GM18867 (cell line): ENCODE measurements at regions not wholly inside any gene's neighbourhood (a gene's known extent, or its start where the extent isn't known, plus 50 kb on each side); places are given as distances from the start of the nearest gene placed in this dataset.
A peak's percentile ranks its signal among the peaks of the same experiment; 100 is the strongest.

Source experiments
- ATAC-seq: cut with Tn5 transposase; IDR thresholded peaks from one replicate; pipeline ENCODE4 v1.9.1; 2021; ENCODE audit warnings: mild to moderate bottlenecking, moderate library complexity; ENCODE audit not compliant: unreplicated experiment

GRCh38 chr1:25040122-25040685 lies 110.1 kb upstream of the RUNX3 start:
- ATAC-seq, result no peak

DNA sequence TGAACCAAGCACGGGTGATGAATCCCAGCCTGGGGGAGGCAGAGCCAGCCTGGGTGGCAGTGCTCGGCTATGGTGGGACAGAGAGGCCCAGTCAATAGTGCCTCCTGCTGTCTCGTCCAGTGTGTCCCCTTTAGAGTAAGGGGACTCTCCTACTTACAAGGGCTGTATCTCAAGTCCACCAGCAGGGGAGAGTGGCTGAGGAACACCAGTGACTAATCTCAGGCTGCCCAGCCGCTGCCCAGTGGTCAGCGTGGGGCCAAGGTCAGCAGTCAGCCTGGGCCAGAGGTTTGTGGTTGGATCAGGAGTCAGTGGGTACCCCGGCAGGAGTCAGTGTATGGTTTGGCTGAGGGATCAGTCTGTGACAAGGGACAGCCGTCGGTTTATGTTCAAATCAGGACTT lies 109.2 kb upstream of the RUNX3 start:
- ATAC-seq, result no peak

GRCh38 chr1:25038699-25039098 lies 108.6 kb upstream of the RUNX3 start:
- no peak for ATAC-seq

GRCh38 chr1:25037174-25038074 lies 107.3 kb upstream of the RUNX3 start:
- no peak for ATAC-seq

- no peak for ATAC-seq
Observed at GRCh38 chr1:25036117-25036546, 106.1 kb upstream of the RUNX3 start.

DNA sequence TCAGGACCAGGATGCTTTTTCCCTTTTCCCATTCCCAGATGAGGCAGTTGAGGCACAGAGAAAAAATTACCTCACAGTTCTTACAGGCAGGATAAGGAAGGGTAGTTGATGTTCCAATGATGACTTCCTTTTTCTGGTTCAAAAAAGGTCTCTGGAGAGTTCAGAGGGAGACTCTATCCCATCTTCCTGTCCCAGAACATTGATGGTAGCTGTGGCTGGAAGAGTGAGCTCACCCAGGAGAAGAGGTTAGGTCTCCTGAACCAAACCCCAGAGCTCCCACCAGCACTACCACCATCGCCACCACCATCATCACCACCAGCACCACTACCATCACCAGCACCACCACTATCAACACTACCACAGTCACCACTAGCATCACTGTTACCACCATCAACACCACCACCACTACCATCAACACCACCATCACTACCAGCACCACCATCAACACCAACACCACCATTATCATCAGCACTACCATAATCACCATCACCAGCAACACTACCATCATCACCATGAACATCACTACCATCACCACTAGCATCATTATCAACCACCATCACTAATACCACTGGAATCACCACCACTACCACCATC lies 105.5 kb upstream of the RUNX3 start:
- no peak for ATAC-seq

DNA sequence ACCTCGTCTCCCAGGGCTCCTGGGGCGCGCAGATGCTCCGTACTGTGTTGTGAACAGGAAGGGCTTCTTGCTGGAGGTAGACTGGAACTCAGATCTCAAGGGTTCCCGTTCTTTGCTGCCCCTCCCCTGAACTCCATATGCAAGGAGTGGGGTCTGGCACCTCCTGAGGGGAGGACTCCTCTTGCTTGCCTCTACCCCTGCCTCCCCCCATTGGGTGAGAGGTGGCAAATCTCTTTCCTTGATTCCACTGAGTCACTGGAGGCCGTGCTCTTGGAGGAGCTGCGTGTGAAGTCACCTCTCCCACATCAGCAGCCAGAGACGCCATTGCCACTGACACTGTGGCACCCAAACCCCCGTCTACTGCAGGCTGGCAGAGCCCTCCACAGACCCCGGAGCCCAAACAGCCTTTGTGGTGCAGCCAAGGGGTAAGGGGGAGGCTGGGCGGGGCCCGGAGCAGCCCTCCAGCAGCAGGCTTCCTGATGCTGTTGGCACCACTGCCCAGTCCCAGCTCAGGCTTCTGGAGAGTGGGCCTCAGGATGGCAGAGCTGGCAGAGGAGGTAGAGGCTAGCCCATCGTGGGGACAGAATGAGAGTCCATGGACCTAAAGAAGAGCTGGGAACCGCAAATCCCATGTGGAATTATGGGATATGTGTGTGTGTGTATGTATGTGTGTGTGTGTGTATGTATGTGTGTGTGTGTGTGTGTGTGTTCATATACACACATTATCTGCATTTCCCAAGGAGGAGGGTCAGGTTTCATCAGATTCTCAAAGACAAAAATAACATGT lies 104.9 kb upstream of the RUNX3 start:
- no peak for ATAC-seq

- no peak for ATAC-seq
Observed at GRCh38 chr1:25033828-25034705, 104.0 kb upstream of the RUNX3 start.

DNA sequence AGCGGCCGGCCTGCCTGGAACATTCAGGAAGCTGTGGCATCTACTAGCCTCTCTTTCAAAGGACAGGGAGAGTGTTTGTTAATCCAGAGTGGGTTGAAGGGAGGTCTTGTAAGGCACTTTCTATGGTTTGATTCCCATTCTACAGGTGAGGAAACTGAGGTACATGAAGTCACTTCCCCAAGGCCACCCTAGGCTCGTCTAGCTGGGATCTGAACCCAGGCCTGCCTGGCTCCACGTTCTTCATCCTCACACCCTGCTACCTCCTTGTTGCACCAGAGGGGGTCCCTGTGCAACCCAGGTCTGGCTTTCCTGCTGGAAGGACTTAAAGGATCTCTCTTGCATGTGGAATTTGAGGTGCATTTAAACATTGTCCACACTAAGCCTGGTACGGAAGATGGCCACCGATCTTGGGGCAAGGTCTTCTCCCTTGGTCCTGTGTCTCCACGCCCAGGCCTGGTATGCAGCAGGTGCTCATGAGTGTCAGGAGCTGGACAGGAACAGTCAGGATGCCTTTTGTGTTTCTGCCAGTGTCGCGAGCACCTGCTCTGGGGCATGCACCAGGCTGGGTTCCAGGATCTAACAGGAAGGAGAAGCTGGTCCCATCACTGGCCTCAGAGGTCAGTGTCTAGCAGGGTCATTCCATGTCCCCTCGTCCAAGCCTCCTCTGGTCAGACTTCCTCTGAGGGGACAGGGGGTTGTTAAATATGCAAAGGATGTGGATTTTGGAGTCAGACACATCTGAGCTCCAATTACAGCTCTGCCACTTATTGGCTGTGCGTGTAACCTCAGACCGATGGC lies 103.2 kb upstream of the RUNX3 start:
- ATAC-seq, result no peak

DNA sequence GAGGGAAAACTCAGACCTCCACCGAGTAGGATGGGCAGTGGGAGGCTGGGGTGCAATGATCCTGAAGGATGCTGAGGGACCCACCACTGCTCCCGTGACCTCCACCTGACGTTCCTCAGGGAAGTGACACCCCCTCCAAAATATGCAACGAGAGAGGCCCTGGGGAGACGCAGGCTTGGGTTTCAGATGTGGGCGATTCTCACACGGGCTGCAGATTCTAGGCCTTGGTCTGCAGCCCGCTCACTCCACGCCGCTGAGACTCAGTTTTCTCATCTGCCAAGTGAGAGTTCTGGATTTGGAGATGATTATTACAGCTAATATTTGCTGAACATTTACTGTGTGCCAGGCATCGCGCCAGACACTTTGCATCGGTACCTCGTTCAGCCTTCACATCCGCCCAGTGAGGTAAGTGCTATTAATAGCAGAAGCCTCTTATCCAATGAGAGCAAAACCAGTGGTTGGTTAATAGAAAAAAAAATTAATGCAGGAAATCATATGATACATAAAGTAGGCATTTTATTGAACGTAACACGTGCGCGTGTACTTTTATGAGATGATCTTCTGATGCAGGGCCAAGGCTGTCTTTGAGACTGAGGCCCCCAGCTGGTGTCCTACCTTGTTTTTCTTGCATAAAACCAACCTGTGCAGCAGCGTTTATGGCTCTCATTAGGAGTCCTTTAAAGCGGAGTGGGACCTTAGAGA lies 102.0 kb upstream of the RUNX3 start:
- peak; percentile 47 for ATAC-seq

DNA sequence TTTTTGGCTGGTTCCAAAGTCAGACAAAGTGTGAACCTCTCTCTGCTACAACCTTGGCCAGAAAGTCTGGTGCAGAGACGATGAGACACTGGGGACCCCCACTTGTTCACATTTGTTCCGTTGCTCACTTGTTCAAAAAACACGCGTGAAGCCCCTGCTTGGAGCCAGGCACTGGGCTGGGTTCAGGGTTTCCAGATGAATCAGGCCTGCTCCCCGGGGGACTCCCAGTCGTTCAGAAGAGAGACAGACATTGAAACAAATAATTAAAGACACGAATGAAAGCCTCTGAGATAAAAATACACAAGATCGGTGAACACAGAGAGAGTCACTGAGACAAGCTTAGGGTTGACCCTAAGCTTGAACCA lies 101.5 kb upstream of the RUNX3 start:
- peak; percentile 12 for ATAC-seq

- peak; percentile 50 for ATAC-seq
Observed at GRCh38 chr1:25030674-25031589, 100.9 kb upstream of the RUNX3 start.

GRCh38 chr1:25030012-25030411 lies 99.9 kb upstream of the RUNX3 start:
- ATAC-seq, result no peak

DNA sequence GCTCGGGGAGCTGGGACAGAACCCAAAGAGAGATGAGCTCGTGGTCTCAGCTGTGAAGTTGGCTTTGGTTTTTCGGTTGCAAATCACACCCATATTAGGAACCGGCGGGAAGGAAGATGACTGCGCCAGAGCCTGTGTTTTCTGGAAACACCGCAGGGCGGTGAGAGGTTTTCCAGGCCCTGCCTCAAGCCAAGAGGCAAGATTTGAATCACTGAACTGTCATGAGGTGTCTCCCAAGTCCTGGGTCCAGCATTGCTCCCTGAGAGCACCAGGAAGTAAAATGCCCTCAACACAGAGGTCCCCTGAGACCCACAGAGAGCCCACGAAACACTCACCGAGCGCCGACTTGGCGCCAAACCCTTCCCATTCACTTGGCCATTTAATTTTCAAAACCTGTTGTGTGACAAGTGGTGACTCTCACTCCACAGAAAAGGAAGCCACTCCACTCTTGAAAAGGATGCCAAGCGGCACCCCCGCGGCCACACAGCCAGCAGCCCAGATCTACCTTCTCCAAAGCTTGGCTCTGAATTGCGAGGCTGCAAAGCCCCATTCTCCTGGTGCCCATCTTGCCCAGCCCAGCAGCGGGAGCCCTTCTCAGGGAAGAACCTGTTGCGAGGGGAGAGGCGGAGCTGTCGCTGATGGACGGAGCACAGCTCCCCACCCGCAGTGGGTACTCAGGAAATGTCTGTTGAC lies 99.0 kb upstream of the RUNX3 start:
- no peak for ATAC-seq

GRCh38 chr1:25028587-25028906 lies 98.5 kb upstream of the RUNX3 start:
- ATAC-seq, result no peak

DNA sequence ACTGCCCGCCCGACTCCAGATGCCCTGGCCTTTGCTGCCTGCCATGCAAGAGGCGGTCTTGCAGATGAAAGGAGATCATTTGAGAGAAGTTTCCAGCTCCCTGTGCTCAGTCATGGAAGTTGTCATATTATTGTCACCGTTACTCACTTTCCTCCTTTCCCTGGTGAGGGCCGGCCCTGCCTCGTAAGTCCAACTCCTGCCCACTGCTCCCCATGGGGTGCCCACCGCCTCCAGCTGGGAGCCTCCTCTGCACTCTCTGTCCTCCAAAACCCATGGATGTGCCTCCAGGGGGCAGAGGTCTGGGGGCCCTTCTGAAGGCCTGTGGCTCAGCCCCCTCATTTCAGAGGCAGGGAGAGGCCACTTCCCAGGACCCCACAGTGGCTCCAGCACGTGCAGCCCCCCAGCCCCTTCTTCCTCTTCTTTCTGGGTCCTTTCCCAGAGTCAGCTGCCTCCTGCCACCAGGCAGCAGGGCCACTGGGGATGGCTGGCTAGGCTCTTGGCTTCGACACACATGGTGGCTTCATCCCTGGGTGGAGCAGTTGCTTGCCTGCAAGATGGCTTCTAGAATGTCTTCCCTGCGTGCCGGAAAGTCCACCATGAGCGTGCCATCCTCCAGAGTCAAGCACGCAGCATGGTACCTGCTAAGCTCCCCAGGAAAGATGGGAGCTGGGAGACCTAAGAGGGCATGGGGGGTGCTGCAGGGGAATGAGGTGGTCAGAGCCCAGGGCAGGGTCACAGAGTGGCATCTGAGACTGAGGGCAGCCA lies 97.9 kb upstream of the RUNX3 start:
- no peak for ATAC-seq
